ENCODE measurements at regions not wholly inside any gene's neighbourhood (a gene's known extent, or its start where the extent isn't known, plus 50 kb on each side); places are given as distances from the start of the nearest gene placed in this dataset.

GRCh38 chr21:26784974-26785373, 60.2 kb downstream of the ADAMTS1 start:
- FAIRE-seq (no peak), DNase-seq (ENCODE audit: low spot score) (no peak)

GRCh38 chr21:26783466-26784195, 61.6 kb downstream of the ADAMTS1 start:
- no peak for DNase-seq (ENCODE audit: low spot score)
- no peak for FAIRE-seq

- DNase-seq (ENCODE audit: low spot score), result no peak
- FAIRE-seq, result no peak
Measured at GRCh38 chr21:26782747-26783146, 62.5 kb downstream of the ADAMTS1 start.

GRCh38 chr21:26782331-26782730, 62.9 kb downstream of the ADAMTS1 start:
- DNase-seq (ENCODE audit: low spot score) (no peak), FAIRE-seq (no peak)

GRCh38 chr21:26781331-26781730, 63.9 kb downstream of the ADAMTS1 start:
- no peak for FAIRE-seq
- DNase-seq (ENCODE audit: low spot score), result no peak

GRCh38 chr21:26777166-26777565, 68.0 kb downstream of the ADAMTS1 start:
- DNase-seq (ENCODE audit: low spot score), result no peak
- FAIRE-seq, result no peak

- DNase-seq (ENCODE audit: low spot score) (peak; percentile 51), FAIRE-seq (no peak)
Measured at GRCh38 chr21:26776310-26777021, 68.7 kb downstream of the ADAMTS1 start.

GRCh38 chr21:26773058-26773457, 72.2 kb downstream of the ADAMTS1 start:
- DNase-seq (ENCODE audit: low spot score) (no peak), FAIRE-seq (no peak)

GRCh38 chr21:26769613-26770188, 75.5 kb downstream of the ADAMTS1 start:
- FAIRE-seq (peak; percentile 84), DNase-seq (ENCODE audit: low spot score) (peak; percentile 35)

- no peak for FAIRE-seq
- DNase-seq (ENCODE audit: low spot score), result no peak
Measured at GRCh38 chr21:26766826-26767325, 78.3 kb downstream of the ADAMTS1 start.

GRCh38 chr21:26761174-26761915, 83.9 kb downstream of the ADAMTS1 start:
- FAIRE-seq (no peak), DNase-seq (ENCODE audit: low spot score) (peak; percentile 50)

- no peak for FAIRE-seq
- DNase-seq (ENCODE audit: low spot score), result no peak
Measured at GRCh38 chr21:26759731-26760130, 85.5 kb downstream of the ADAMTS1 start.

GRCh38 chr21:26758083-26758880, 86.9 kb downstream of the ADAMTS1 start:
- DNase-seq (ENCODE audit: low spot score) (no peak), FAIRE-seq (no peak)

GRCh38 chr21:26756491-26757159, 88.6 kb downstream of the ADAMTS1 start:
- FAIRE-seq (peak; percentile 89), DNase-seq (ENCODE audit: low spot score) (peak; percentile 87)

GRCh38 chr21:26754853-26755252, 90.4 kb downstream of the ADAMTS1 start:
- DNase-seq (ENCODE audit: low spot score) (no peak), FAIRE-seq (no peak)

- peak; percentile 27 for DNase-seq (ENCODE audit: low spot score)
- no peak for FAIRE-seq
Measured at GRCh38 chr21:26753822-26754221, 91.4 kb downstream of the ADAMTS1 start.

- peak; percentile 28 for FAIRE-seq
- DNase-seq (ENCODE audit: low spot score), result no peak
Measured at GRCh38 chr21:26752849-26753248, 92.4 kb downstream of the ADAMTS1 start.

- DNase-seq (ENCODE audit: low spot score) (no peak), FAIRE-seq (no peak)
Measured at GRCh38 chr21:26751305-26751704, 93.9 kb downstream of the ADAMTS1 start.

- no peak for FAIRE-seq
- DNase-seq (ENCODE audit: low spot score), result no peak
Measured at GRCh38 chr21:26748066-26748465, 97.1 kb downstream of the ADAMTS1 start.

- no peak for FAIRE-seq
- DNase-seq (ENCODE audit: low spot score), result no peak
Measured at GRCh38 chr21:26747216-26747615, 98.0 kb downstream of the ADAMTS1 start.

All from RCC 7860 (cell line).